ENCODE measurements at regions not wholly inside any gene's neighbourhood (a gene's known extent, or its start where the extent isn't known, plus 50 kb on each side); places are given as distances from the start of the nearest gene placed in this dataset.
A peak's percentile ranks its signal among the peaks of the same experiment; 100 is the strongest.

GRCh38 chr14:101360054-101360911 lies 201.0 kb upstream of the DIO3 start:
- CTCF ChIA-PET, result no interaction called here
- POLR2A ChIA-PET, result no interaction called here
- Mint-ChIP-seq H3K27ac (no peak overlapping the region), H3K27me3 (peaks cover 2% of the 10 kb centered on the region), H3K4me3 (no peak overlapping the region), H3K4me1 (no peaks in the 10 kb centered on the region), H3K9me3 (peaks cover 2% of the 10 kb centered on the region), H3K36me3 (ENCODE audit: low read depth) (no peaks in the 10 kb centered on the region)
- DNase-seq, result peak; percentile 8

- H3K27ac Mint-ChIP-seq, result no peak overlapping the region
- POLR2A ChIA-PET, result no interaction called here
These were observed 200.3 kb upstream of the DIO3 start for GRCh38 chr14:101361044-101361443.

GRCh38 chr14:101361451-101362433 lies 199.6 kb upstream of the DIO3 start:
- no peaks in the 10 kb centered on the region for H3K36me3 Mint-ChIP-seq (ENCODE audit: low read depth)
- H3K4me3 Mint-ChIP-seq, result no peak overlapping the region
- peak; percentile 5 for DNase-seq
- ChIA-PET CTCF (no interaction called here), POLR2A (no interaction called here)
- no peak overlapping the region for H3K27ac Mint-ChIP-seq
- no peaks in the 10 kb centered on the region for H3K9me3 Mint-ChIP-seq
- no peaks in the 10 kb centered on the region for H3K4me1 Mint-ChIP-seq
- H3K27me3 Mint-ChIP-seq, result peaks cover 2% of the 10 kb centered on the region

More at GRCh38 chr14:101361044-101361443, 200.3 kb upstream of the DIO3 start:
- DNase-seq, result peak; percentile 3
- H3K36me3 Mint-ChIP-seq (ENCODE audit: low read depth), result no peaks in the 10 kb centered on the region
- H3K27me3 Mint-ChIP-seq, result peaks cover 2% of the 10 kb centered on the region
- no peaks in the 10 kb centered on the region for H3K4me1 Mint-ChIP-seq
- CTCF ChIA-PET, result no interaction called here
- no peak overlapping the region for H3K4me3 Mint-ChIP-seq
- peaks cover 2% of the 10 kb centered on the region for H3K9me3 Mint-ChIP-seq

GRCh38 chr14:101362529-101363260 lies 198.6 kb upstream of the DIO3 start:
- CTCF ChIA-PET, result no interaction called here
- H3K27ac Mint-ChIP-seq, result no peak overlapping the region
- DNase-seq, result no peak
- no peak overlapping the region for H3K4me3 Mint-ChIP-seq
- H3K36me3 Mint-ChIP-seq (ENCODE audit: low read depth), result no peaks in the 10 kb centered on the region
- POLR2A ChIA-PET, result no interaction called here
- H3K9me3 Mint-ChIP-seq, result no peaks in the 10 kb centered on the region
- H3K27me3 Mint-ChIP-seq, result peaks cover 2% of the 10 kb centered on the region
- H3K4me1 Mint-ChIP-seq, result no peaks in the 10 kb centered on the region

- peaks cover 2% of the 10 kb centered on the region for H3K27me3 Mint-ChIP-seq
- no peak overlapping the region for H3K27ac Mint-ChIP-seq
- no peak for DNase-seq
- H3K4me3 Mint-ChIP-seq, result no peak overlapping the region
- H3K36me3 Mint-ChIP-seq (ENCODE audit: low read depth), result no peaks in the 10 kb centered on the region
- POLR2A ChIA-PET, result no interaction called here
- no peaks in the 10 kb centered on the region for H3K9me3 Mint-ChIP-seq
- CTCF ChIA-PET, result no interaction called here
- H3K4me1 Mint-ChIP-seq, result no peaks in the 10 kb centered on the region
These were observed 198.1 kb upstream of the DIO3 start for GRCh38 chr14:101363261-101363555.

GRCh38 chr14:101363880-101364391 lies 197.4 kb upstream of the DIO3 start:
- H3K27ac Mint-ChIP-seq, result no peak overlapping the region
- CTCF ChIA-PET, result no interaction called here
- no peaks in the 10 kb centered on the region for H3K4me1 Mint-ChIP-seq
- H3K9me3 Mint-ChIP-seq, result no peaks in the 10 kb centered on the region
- no peak overlapping the region for H3K4me3 Mint-ChIP-seq
- POLR2A ChIA-PET, result no interaction called here
- DNase-seq, result peak; percentile 9
- H3K27me3 Mint-ChIP-seq, result peaks cover 2% of the 10 kb centered on the region
- H3K36me3 Mint-ChIP-seq (ENCODE audit: low read depth), result no peaks in the 10 kb centered on the region

- Mint-ChIP-seq H3K36me3 (ENCODE audit: low read depth) (no peaks in the 10 kb centered on the region), H3K27me3 (peaks cover 2% of the 10 kb centered on the region), H3K9me3 (no peaks in the 10 kb centered on the region), H3K27ac (no peak overlapping the region), H3K4me3 (no peak overlapping the region), H3K4me1 (no peaks in the 10 kb centered on the region)
- DNase-seq, result no peak
- CTCF ChIA-PET, result no interaction called here
- POLR2A ChIA-PET, result no interaction called here
These were observed 196.6 kb upstream of the DIO3 start for GRCh38 chr14:101364503-101365328.

GRCh38 chr14:101365329-101366158 lies 195.8 kb upstream of the DIO3 start:
- POLR2A ChIA-PET, result no interaction called here
- Mint-ChIP-seq H3K27ac (no peak overlapping the region), H3K9me3 (no peaks in the 10 kb centered on the region), H3K4me3 (no peak overlapping the region), H3K27me3 (peaks cover 2% of the 10 kb centered on the region), H3K4me1 (no peaks in the 10 kb centered on the region), H3K36me3 (ENCODE audit: low read depth) (no peaks in the 10 kb centered on the region)
- no peak for DNase-seq
- CTCF ChIA-PET, result no interaction called here

GRCh38 chr14:101367421-101368261 lies 193.7 kb upstream of the DIO3 start:
- ChIA-PET POLR2A (no interaction called here), CTCF (no interaction called here)
- Mint-ChIP-seq H3K4me1 (no peaks in the 10 kb centered on the region), H3K9me3 (no peaks in the 10 kb centered on the region), H3K36me3 (ENCODE audit: low read depth) (no peaks in the 10 kb centered on the region), H3K27me3 (peaks cover under 1% of the 10 kb centered on the region), H3K4me3 (no peak overlapping the region), H3K27ac (no peak overlapping the region)
- DNase-seq, result no peak

GRCh38 chr14:101368629-101369028 lies 192.7 kb upstream of the DIO3 start:
- CTCF ChIA-PET, result no interaction called here
- no peaks in the 10 kb centered on the region for H3K9me3 Mint-ChIP-seq
- no peaks in the 10 kb centered on the region for H3K36me3 Mint-ChIP-seq (ENCODE audit: low read depth)
- H3K27me3 Mint-ChIP-seq, result no peaks in the 10 kb centered on the region
- no peaks in the 10 kb centered on the region for H3K4me1 Mint-ChIP-seq
- no peak for DNase-seq
- no peak overlapping the region for H3K4me3 Mint-ChIP-seq
- POLR2A ChIA-PET, result no interaction called here
- no peak overlapping the region for H3K27ac Mint-ChIP-seq

- ChIA-PET POLR2A (interaction anchor here (0.6 kb wide), 1 partner anchor 129 kb away, joined by 3 read pairs; no protein-coding TSS in a partner anchor), CTCF (no interaction called here)
- Mint-ChIP-seq H3K27ac (no peak overlapping the region), H3K4me1 (no peaks in the 10 kb centered on the region), H3K36me3 (ENCODE audit: low read depth) (no peaks in the 10 kb centered on the region), H3K27me3 (no peaks in the 10 kb centered on the region), H3K9me3 (no peaks in the 10 kb centered on the region), H3K4me3 (no peak overlapping the region)
- DNase-seq, result no peak
These were observed 191.9 kb upstream of the DIO3 start for GRCh38 chr14:101369194-101369915.

Measured in activated CD4-positive, alpha-beta memory T cell treated with anti-CD3 and anti-CD28 coated beads, Interleukin-2, amount 10 ng/mL, durations not matched to agents 7 days and 5 days (primary cell).